HEK293T (cell line): ENCODE measurements at regions not wholly inside any gene's neighbourhood (a gene's known extent, or its start where the extent isn't known, plus 50 kb on each side); places are given as distances from the start of the nearest gene placed in this dataset.

Source experiments
- CTCF ChIA-PET: fragments of 350-600 bp; formaldehyde crosslinking; extraction: SDS; loops from one replicate; lab custom pipeline; 2021; ENCODE audit warnings: antibody characterized with exemption, inconsistent platforms; lab: Yijun Ruan, JAX
- POLR2A ChIA-PET: fragments of 350-600 bp; formaldehyde crosslinking; extraction: SDS; loops from one replicate; lab custom pipeline; 2020; ENCODE audit warnings: antibody characterized with exemption, inconsistent platforms; lab: Yijun Ruan, JAX
- DNase-seq: peaks from one replicate; pipeline ENCODE4 v3.0.0; 2012; ENCODE audit warnings: mixed read lengths; ENCODE audit errors: extremely low spot score
- ARNT ChIP-seq: fragments of 450-650 bp; IDR thresholded peaks from 2 replicates; pipeline ENCODE4 v1.6.1; 2017; ENCODE audit warnings: mild to moderate bottlenecking
- BHLHE40 ChIP-seq: fragments of 450-650 bp; IDR thresholded peaks from 2 replicates; pipeline ENCODE4 v1.6.1; 2016; ENCODE audit warnings: mild to moderate bottlenecking, moderate library complexity, borderline replicate concordance
- CTBP1 ChIP-seq: fragments of 450-650 bp; IDR thresholded peaks from 2 replicates; pipeline ENCODE4 v1.6.1; 2016; ENCODE audit warnings: borderline replicate concordance
- ELF4 ChIP-seq: fragments of 450-650 bp; IDR thresholded peaks from 2 replicates; pipeline ENCODE4 v1.6.1; 2017; ENCODE audit warnings: antibody characterized with exemption
- FOXA1 ChIP-seq: fragments of 450-650 bp; IDR thresholded peaks from 2 replicates; pipeline ENCODE4 v1.6.1; 2016; ENCODE audit warnings: mild to moderate bottlenecking
- FOXK2 ChIP-seq: fragments of 450-650 bp; IDR thresholded peaks from 2 replicates; pipeline ENCODE4 v1.6.1; 2016; ENCODE audit warnings: mild to moderate bottlenecking
- FOXM1 ChIP-seq: fragments of 450-650 bp; IDR thresholded peaks from 2 replicates; pipeline ENCODE4 v1.6.1; 2017; ENCODE audit warnings: mild to moderate bottlenecking, borderline replicate concordance
- HDGF ChIP-seq: fragments of 450-650 bp; IDR thresholded peaks from 2 replicates; pipeline ENCODE4 v1.6.1; 2017; ENCODE audit warnings: antibody characterized with exemption, borderline replicate concordance
- L3MBTL2 ChIP-seq: fragments of 450-650 bp; conservative IDR thresholded peaks from 2 replicates; pipeline ENCODE4 v1.6.1; 2016; ENCODE audit warnings: mild to moderate bottlenecking
- LEF1 ChIP-seq: fragments of 450-650 bp; IDR thresholded peaks from 2 replicates; pipeline ENCODE4 v1.6.1; 2017; ENCODE audit warnings: mild to moderate bottlenecking, borderline replicate concordance
- NFRKB ChIP-seq: fragments of 450-650 bp; IDR thresholded peaks from 2 replicates; pipeline ENCODE4 v1.6.1; 2016; ENCODE audit warnings: mild to moderate bottlenecking, moderate library complexity
- PKNOX1 ChIP-seq: fragments of 450-650 bp; IDR thresholded peaks from 2 replicates; pipeline ENCODE4 v1.6.1; 2016
- SP1 ChIP-seq: fragments of 450-650 bp; IDR thresholded peaks from 2 replicates; pipeline ENCODE4 v1.6.1; 2017
- SUZ12 ChIP-seq: fragments of 450-650 bp; IDR thresholded peaks from 2 replicates; pipeline ENCODE4 v1.6.1; 2016; ENCODE audit warnings: mild to moderate bottlenecking
- TARDBP ChIP-seq: fragments of 450-650 bp; IDR thresholded peaks from 2 replicates; pipeline ENCODE4 v1.6.1; 2016
- ZNF384 ChIP-seq: fragments of 450-650 bp; IDR thresholded peaks from 2 replicates; pipeline ENCODE4 v1.6.1; 2016

- ChIA-PET POLR2A (no interaction called here), CTCF (no interaction called here)
Observed at GRCh38 chr16:86985648-86986015, 331.6 kb downstream of the C16orf95 start.

GRCh38 chr16:86986136-86986535 lies 331.1 kb downstream of the C16orf95 start:
- CTCF ChIA-PET = no interaction called here
- POLR2A ChIA-PET = no interaction called here
- DNase-seq = peak; percentile 35

More at GRCh38 chr16:86985648-86986015, 331.6 kb downstream of the C16orf95 start:
- TF ChIP-seq PKNOX1 (no peak), CTBP1 (no peak), TARDBP (no peak), FOXK2 (no peak), HDGF (no peak), ARNT (no peak), SP1 (no peak), ZNF384 (no peak), NFRKB (no peak), FOXA1 (no peak), BHLHE40 (no peak), SUZ12 (no peak), FOXM1 (no peak), ELF4 (no peak), L3MBTL2 (no peak), LEF1 (no peak)
- no peak for DNase-seq

GRCh38 chr16:86986809-86987487 lies 330.2 kb downstream of the C16orf95 start:
- no peak for DNase-seq
- no peak for TF ChIP-seq NFRKB
- TF ChIP-seq FOXA1 = no peak
- TF ChIP-seq FOXK2 = no peak
- TF ChIP-seq SUZ12 = no peak
- no peak for TF ChIP-seq CTBP1
- TF ChIP-seq SP1 = no peak
- CTCF ChIA-PET = no interaction called here
- POLR2A ChIA-PET = no interaction called here

More at GRCh38 chr16:86986136-86986535, 331.1 kb downstream of the C16orf95 start:
- TF ChIP-seq FOXA1 = no peak
- TF ChIP-seq ARNT = no peak
- no peak for TF ChIP-seq BHLHE40

GRCh38 chr16:86987746-86988670 lies 329.2 kb downstream of the C16orf95 start:
- DNase-seq = no peak
- TF ChIP-seq ZNF384 (no peak), NFRKB (no peak), ARNT (no peak), BHLHE40 (no peak), SP1 (no peak), TARDBP (no peak), FOXA1 (no peak), L3MBTL2 (no peak), CTBP1 (no peak), ELF4 (no peak), SUZ12 (no peak), PKNOX1 (no peak), FOXM1 (no peak), HDGF (no peak), LEF1 (no peak), FOXK2 (no peak)
- ChIA-PET POLR2A (no interaction called here), CTCF (no interaction called here)

- POLR2A ChIA-PET = no interaction called here
- no peak for DNase-seq
- TF ChIP-seq TARDBP = no peak
- CTCF ChIA-PET = no interaction called here
Observed at GRCh38 chr16:86988920-86989696, 328.1 kb downstream of the C16orf95 start.

- no peak for DNase-seq
- CTCF ChIA-PET = no interaction called here
- no peak for TF ChIP-seq L3MBTL2
- no peak for TF ChIP-seq ZNF384
- no peak for TF ChIP-seq FOXA1
- no peak for TF ChIP-seq LEF1
- TF ChIP-seq CTBP1 = no peak
- POLR2A ChIA-PET = no interaction called here
Observed at GRCh38 chr16:86990451-86990850, 326.7 kb downstream of the C16orf95 start.

- ChIA-PET POLR2A (no interaction called here), CTCF (no interaction called here)
- DNase-seq = no peak
- TF ChIP-seq HDGF (no peak), ELF4 (no peak), PKNOX1 (no peak), L3MBTL2 (no peak), FOXA1 (no peak), FOXM1 (no peak), TARDBP (no peak), ZNF384 (no peak), LEF1 (no peak), FOXK2 (no peak), CTBP1 (no peak), NFRKB (no peak), SUZ12 (no peak)
Observed at GRCh38 chr16:86991679-86992078, 325.5 kb downstream of the C16orf95 start.
